HG03457 (cell line): ENCODE measurements at regions not wholly inside any gene's neighbourhood (a gene's known extent, or its start where the extent isn't known, plus 50 kb on each side); places are given as distances from the start of the nearest gene placed in this dataset.

Experiments used
- ATAC-seq: cut with Tn5 transposase; IDR thresholded peaks from one replicate; pipeline ENCODE4 v1.9.1; 2021; ENCODE audit warnings: moderate number of reproducible peaks; ENCODE audit not compliant: unreplicated experiment

GRCh38 chr15:52923626-52924025 is 133.5 kb upstream of the ONECUT1 start:
- no peak for ATAC-seq

DNA sequence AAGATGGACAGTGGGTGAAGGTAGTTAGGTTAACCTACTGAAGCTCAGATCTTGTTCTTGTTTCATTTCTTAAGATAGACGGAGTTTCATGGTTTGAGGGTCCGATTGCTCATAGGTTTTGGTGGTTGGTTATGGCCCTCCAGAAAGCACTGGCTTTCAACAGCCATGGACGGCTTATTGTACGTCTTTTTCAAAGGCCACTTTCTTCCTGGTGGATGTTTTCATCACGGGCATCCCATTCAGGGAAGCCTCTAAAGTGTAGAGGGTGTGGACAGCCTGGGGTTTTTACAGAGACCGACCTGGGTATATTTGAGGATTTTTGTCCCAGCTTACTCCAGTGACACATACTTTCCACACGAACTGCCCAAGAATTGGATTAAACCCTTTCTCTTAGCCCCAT is 132.7 kb upstream of the ONECUT1 start:
- ATAC-seq, result no peak

GRCh38 chr15:52912172-52912571 is 122.0 kb upstream of the ONECUT1 start:
- no peak for ATAC-seq

DNA sequence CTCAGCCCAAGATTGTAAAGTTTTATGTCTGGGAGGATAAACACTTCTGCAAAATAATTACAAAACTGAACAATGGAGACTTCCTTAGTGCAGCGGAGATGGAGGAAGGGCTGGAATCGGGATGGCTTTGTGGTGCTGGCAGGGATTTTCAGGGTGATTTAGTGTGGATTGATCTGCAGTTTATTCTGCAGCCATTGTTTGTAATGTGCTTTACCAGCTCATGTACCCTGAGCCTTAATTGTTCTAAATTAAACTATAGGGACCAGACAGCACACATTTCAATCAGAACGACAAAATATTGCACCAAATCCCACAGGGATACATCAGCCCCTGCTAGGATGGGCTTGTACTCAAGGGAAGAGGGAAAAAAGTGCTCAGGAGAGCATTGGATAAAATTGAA is 103.2 kb upstream of the ONECUT1 start:
- ATAC-seq, result no peak

DNA sequence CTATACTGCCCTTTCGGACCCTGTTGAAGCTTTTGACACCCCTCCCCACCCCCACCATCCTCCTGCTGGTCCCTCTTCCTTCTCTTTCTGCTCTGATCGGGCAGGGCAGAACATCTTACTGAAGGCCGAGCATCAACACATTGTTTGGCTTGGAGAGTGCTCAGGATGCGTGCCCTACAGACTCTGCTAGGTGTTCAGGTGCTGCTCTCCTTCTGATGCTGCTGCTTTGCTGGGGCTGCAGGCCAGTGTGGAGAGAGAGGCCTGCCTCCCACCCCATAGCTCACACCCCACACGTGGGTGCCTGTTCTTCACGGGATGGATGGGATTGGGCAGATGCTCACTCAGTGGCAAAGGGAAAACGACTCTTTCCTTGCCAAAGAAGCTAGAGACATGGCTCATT is 89.8 kb upstream of the ONECUT1 start:
- ATAC-seq, result no peak

DNA sequence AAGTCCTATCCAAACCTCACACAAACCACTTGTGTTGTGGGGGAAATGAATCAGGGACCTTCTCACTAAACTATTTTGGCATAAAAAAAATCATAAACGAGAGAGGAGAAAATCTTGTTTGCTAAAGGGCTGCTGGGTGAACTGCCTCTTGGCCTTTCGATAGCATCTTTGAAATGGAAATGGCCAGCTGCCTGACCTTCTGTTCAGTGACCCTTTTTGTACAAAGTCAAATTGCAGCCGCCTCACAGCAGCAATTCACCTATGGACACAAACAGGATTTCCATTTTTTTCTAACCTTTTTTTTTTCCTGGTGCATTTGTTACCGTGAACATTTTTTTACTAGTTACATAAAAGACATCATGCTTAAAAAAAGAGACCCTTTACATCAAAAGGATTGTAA is 89.0 kb upstream of the ONECUT1 start:
- no peak for ATAC-seq

- no peak for ATAC-seq
Measured at GRCh38 chr15:52876991-52877663, 87.0 kb upstream of the ONECUT1 start.

DNA sequence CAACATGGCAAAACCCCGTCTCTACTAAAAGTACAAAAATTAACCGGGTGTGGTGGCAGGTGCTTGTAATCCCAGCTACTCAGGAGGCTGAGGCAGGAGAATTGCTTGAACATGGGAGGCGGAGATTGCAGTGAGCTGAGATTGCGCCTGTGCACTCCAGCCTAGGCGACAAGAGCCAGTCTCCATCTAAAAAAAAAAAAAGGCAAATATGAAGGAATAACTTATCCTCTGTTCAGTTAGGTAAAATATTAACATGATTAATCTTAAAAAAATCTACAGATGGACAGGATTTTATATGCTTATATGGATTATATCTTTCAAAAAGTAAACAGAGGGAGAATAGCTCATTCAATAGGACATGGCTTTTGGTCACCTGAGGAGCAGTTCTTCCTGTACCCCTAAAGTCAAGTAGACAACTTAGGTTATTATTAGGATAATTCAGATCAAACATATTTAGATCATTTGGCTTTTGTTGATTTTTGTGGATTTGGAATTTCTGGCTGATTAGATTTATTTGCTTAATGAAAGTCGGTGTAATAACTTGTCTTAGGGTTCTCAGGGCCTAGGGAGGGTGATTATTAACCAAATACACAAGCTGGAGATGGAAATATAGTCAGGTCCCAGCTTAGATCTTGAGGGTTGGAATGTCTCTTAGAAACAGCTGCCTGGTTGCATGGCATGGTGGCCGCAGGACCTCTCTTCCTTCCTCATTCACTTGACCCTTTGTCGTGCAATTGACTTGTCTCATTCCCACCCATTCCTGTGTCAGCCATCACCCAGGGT is 82.1 kb upstream of the ONECUT1 start:
- no peak for ATAC-seq

- ATAC-seq, result no peak
Measured at GRCh38 chr15:52870015-52870414, 79.9 kb upstream of the ONECUT1 start.

GRCh38 chr15:52866698-52867097 is 76.6 kb upstream of the ONECUT1 start:
- no peak for ATAC-seq

DNA sequence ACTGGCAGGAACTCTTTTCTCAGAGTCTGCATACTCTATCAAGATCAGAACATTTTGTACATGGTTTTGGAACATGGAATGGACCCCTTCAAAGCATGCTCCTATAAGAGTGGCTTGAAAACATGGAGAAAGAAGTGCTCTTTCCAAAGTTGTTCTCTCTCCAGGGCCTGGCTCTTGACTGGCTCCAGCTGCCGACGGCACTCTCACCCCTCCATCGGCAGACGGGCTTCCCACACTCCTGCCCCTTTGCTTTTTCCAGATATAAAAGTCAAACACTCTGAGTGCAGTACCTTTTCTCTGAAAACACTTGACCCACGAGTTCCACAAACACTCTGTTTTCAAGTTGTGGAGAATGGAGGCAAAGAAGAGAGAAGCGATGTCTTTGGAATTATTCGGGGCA is 72.5 kb upstream of the ONECUT1 start:
- no peak for ATAC-seq

- ATAC-seq, result no peak
Measured at GRCh38 chr15:52858782-52859176, 68.6 kb upstream of the ONECUT1 start.

DNA sequence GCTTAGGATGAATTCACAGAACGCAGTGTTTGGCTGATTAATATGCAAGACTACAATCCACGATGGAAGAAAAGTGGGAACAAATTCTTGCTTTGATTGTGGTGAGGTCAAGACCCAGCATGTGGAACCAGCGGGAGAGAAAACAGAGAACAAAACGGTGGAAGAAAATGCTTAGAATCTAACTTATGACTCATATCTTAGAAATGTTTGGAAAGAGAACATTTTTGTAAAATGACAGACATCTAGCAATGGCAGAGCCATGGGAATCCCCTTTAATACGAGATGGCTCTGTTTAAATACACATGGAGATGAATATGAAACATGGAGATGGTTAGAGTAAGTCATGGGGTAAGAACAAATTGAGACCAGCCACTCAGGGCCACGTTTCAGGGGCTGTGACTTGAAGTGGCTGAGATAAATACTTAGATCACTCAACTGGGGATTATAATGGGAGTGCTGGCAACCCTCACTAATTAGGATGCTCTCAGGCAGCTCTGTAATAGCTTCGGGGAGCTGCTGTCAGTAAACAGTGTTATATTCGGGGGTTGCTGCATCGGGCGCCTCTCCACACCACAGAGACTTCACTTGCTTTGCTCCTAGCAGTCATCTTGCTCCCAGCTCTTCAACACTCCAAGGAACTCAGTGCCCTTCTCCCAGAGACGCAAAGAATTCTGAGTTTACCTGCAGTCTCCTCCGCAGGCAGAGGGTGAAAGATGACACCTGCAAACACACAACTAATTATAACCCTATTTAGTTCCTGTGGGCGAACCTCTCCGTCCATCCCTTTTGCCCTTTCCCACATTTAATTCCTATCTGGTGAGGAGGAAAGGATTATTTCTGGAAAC is 68.0 kb upstream of the ONECUT1 start:
- no peak for ATAC-seq

DNA sequence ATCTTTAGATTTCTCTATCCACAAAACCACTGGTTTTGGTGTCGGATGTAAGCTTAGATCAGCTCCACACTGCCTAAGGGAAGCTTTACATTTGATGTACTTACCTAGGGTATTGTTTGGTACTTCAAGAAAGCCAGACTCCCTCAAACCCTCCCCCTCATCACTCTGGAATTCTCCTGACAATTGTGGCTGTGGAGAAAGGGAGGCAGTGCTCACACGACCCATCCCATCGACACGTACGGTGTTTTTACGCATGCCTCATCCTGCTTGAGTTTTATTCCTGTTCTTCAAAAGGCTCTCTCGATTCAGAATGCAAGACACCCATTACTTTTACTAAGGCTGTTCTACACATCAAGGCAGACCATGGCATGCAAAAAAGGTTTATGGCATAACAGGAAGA is 67.3 kb upstream of the ONECUT1 start:
- ATAC-seq, result no peak

DNA sequence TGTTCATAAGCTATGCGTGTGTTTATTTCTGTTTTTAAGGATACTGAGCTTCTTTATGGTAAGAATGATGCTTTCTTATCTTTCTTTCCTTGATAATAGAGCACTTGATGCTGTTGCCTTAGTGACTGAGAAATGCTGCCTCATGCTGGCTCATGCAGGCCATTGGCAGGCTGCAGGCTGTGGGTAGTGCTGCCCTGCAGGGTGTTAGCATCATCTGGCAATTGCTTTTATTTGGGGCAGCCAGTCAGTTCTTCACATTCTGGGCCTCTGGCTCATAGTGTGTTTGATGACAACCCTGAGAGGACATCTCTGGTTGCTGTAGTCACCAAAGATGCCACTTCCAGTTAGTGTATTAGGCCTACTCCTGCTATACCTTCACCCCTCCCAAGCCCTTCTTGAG is 66.2 kb upstream of the ONECUT1 start:
- no peak for ATAC-seq

GRCh38 chr15:52855157-52855556 is 65.0 kb upstream of the ONECUT1 start:
- ATAC-seq, result no peak

DNA sequence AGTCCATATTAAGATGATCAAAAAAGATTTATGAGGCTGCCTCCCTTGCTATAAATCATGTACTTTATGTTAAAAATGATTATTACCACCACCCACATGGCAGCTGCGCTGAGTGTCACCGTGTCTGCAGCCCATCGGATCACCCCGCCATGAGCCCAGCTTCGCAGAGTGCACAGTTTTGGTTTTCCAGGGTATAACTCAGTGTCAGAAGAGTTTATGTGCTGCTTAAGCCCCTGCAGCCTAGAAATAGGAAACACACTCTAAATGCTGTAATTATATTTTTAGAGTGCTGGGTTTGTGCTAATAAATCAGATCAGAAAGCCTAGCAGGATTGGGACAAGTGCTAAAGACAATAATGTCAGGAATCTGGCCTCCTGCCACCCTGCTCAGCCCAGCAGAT is 54.7 kb upstream of the ONECUT1 start:
- no peak for ATAC-seq
